K562 (cell line): ENCODE measurements at regions not wholly inside any gene's neighbourhood (a gene's known extent, or its start where the extent isn't known, plus 50 kb on each side); places are given as distances from the start of the nearest gene placed in this dataset.

ENCODE experiments used
- BRCA1 ChIP-seq, 2 experiments: fragments of 450-650 bp in 1 of 2; sonication (generic) in 1 of 2; formaldehyde crosslinking in 1 of 2; IDR thresholded peaks; 2 replicates each; pipeline versions ENCODE4 v1.5.0 to v1.6.1; 2017 to 2020; ENCODE audit warnings: mild to moderate bottlenecking in 1 of 2, missing genetic modification reagents in 1 of 2
- EZH2 ChIP-seq: IDR thresholded peaks from 2 replicates; pipeline ENCODE4 v1.6.1; 2012; ENCODE audit warnings: low read depth, mild to moderate bottlenecking, inconsistent platforms, low read length, borderline replicate concordance
- FOS ChIP-seq: IDR thresholded peaks from 3 replicates; pipeline ENCODE4 v1.6.1; 2011; ENCODE audit not compliant: insufficient read length; ENCODE audit errors: extremely low read depth
- PHF21A ChIP-seq: fragments of 450-650 bp; IDR thresholded peaks from 2 replicates; pipeline ENCODE4 v1.6.1; 2017; ENCODE audit warnings: low read depth, borderline replicate concordance
- ZZZ3 ChIP-seq: fragments of 450-650 bp; IDR thresholded peaks from 2 replicates; pipeline ENCODE4 v1.6.1; 2016; ENCODE audit warnings: antibody characterized with exemption, mild to moderate bottlenecking, moderate library complexity

GRCh38 chr1:31120783-31121180 lies 55.3 kb upstream of the PUM1 start:
- TF ChIP-seq ZZZ3 (no peak), FOS (no peak), EZH2 (no peak), BRCA1 (IDR thresholded peaks at IDR 0.05) (no peak), BRCA1 (CRISPR knock-in tag; IDR thresholded peaks at IDR 0.05) (no peak), PHF21A (no peak)
